B cell (primary cell): ENCODE measurements at regions not wholly inside any gene's neighbourhood (a gene's known extent, or its start where the extent isn't known, plus 50 kb on each side); places are given as distances from the start of the nearest gene placed in this dataset.

ENCODE experiments used
- ATAC-seq: fragments of 200-7000 bp; cut with Tn5 transposase; one replicate; pipeline ENCODE4 v1.10.0; 2021; ENCODE audit warnings: low read depth, mild to moderate bottlenecking, moderate number of reproducible peaks, moderate library complexity
- CTCF ChIA-PET: fragments of 350-600 bp; sonication (Branson Sonifier 250); formaldehyde crosslinking; loops from one replicate; lab custom pipeline; 2021; ENCODE audit warnings: antibody characterized with exemption, inconsistent platforms; lab: Charles Lee
- POLR2A ChIA-PET: fragments of 350-600 bp; sonication (Branson Sonifier 250); formaldehyde crosslinking; loops from one replicate; lab custom pipeline; 2021; ENCODE audit warnings: antibody characterized with exemption; lab: Charles Lee
- DNase-seq: peaks from one replicate; pipeline ENCODE4 v3.0.0; 2013
- H2AFZ ChIP-seq: 2 replicates; pipeline ENCODE4 v1.6.1; 2012; ENCODE audit warnings: mild to moderate bottlenecking, low read depth, low read length; ENCODE audit not compliant: insufficient read depth, poor library complexity, severe bottlenecking
- H3K27ac ChIP-seq, 2 donors: 1 replicate in 1 of 2; 2 replicates in 1 of 2; pipeline ENCODE4 v1.5.1; 2012 to 2013; ENCODE audit warnings: low read length in 2 of 2, mild to moderate bottlenecking in 2 of 2, moderate library complexity in 1 of 2
- H3K27me3 ChIP-seq, 4 experiments: fragments of 200-600 bp in 1 of 4; sonication (generic) in 1 of 4; replicated peaks in 1 of 4; 1 replicate in 2 of 4; 2 replicates in 2 of 4; pipeline versions ENCODE4 v1.6.1 to v1.7.0; 2013 to 2016; ENCODE audit warnings: low read length in 3 of 4, mild to moderate bottlenecking in 2 of 4, mixed read lengths in 1 of 4, moderate library complexity in 1 of 4; ENCODE audit not compliant: insufficient read depth in 4 of 4, control insufficient read depth in 3 of 4; ENCODE audit errors: control extremely low read depth in 1 of 4
- H3K36me3 ChIP-seq, 2 experiments: replicated peaks in 1 of 2; 1 replicate in 1 of 2; 2 replicates in 1 of 2; pipeline versions ENCODE4 v1.6.1 to v1.7.1; 2013; ENCODE audit warnings: low read length in 1 of 2; ENCODE audit not compliant: insufficient read depth in 2 of 2, control insufficient read depth in 1 of 2; ENCODE audit errors: control extremely low read depth in 1 of 2, extremely low read depth in 1 of 2
- H3K4me1 ChIP-seq, 2 donors: fragments of 200-600 bp in 1 of 2; sonication (generic) in 1 of 2; 1 replicate in 1 of 2; 2 replicates in 1 of 2; pipeline versions ENCODE4 v1.5.1 to v1.6.1; 2013 to 2017; ENCODE audit warnings: low read length in 2 of 2; ENCODE audit not compliant: control insufficient read depth in 2 of 2, insufficient read depth in 2 of 2
- H3K4me2 ChIP-seq: replicated peaks from 2 replicates; pipeline ENCODE3; 2012; ENCODE audit warnings: mild to moderate bottlenecking, low read depth, low read length; ENCODE audit not compliant: poor library complexity, severe bottlenecking
- H3K4me3 ChIP-seq, 5 experiments: fragments of 200-600 bp in 1 of 5; sonication (generic) in 1 of 5; 1 replicate in 3 of 5; 2 replicates in 2 of 5; pipeline versions ENCODE4 v1.5.1 to v1.7.0; 2011 to 2016; ENCODE audit warnings: low read length in 4 of 5, mild to moderate bottlenecking in 4 of 5, low read depth in 2 of 5, control low read depth in 1 of 5, moderate library complexity in 1 of 5; ENCODE audit not compliant: insufficient read depth in 1 of 5; ENCODE audit errors: control extremely low read depth in 1 of 5, extremely low read depth in 1 of 5
- H3K79me2 ChIP-seq: fragments of 200-600 bp; sonication (generic); one replicate; pipeline ENCODE4 v1.6.0; 2016; ENCODE audit warnings: low read length; ENCODE audit not compliant: control insufficient read depth, insufficient read depth
- H3K9ac ChIP-seq: fragments of 200-600 bp; sonication (generic); 2 replicates; pipeline ENCODE4 v1.6.1; 2017; ENCODE audit warnings: mild to moderate bottlenecking, low read length, moderate library complexity
- H3K9me3 ChIP-seq, 3 donors: one replicate each; pipeline versions ENCODE4 v1.6.1 to v1.7.1; 2013; ENCODE audit warnings: low read length in 2 of 3; ENCODE audit not compliant: control insufficient read depth in 2 of 3, insufficient read depth in 1 of 3; ENCODE audit errors: control extremely low read depth in 1 of 3
- H4K20me1 ChIP-seq: 2 replicates; pipeline ENCODE4 v1.6.0; 2012; ENCODE audit warnings: mild to moderate bottlenecking, low read length; ENCODE audit not compliant: insufficient read depth, control insufficient read depth, poor library complexity, severe bottlenecking
- H3K27ac Mint-ChIP-seq: one replicate; pipeline ENCODE4 v1.8.0; 2021; ENCODE audit warnings: mixed read lengths
- H3K27me3 Mint-ChIP-seq: one replicate; pipeline ENCODE4 v1.8.0; 2021; ENCODE audit warnings: mixed read lengths
- H3K4me1 Mint-ChIP-seq: one replicate; pipeline ENCODE4 v1.8.0; 2021; ENCODE audit warnings: mixed read lengths
- H3K4me3 Mint-ChIP-seq: one replicate; pipeline ENCODE4 v1.8.0; 2021; ENCODE audit warnings: mixed read lengths
- H3K9me3 Mint-ChIP-seq: one replicate; pipeline ENCODE4 v1.8.0; 2022; ENCODE audit warnings: mixed read lengths; ENCODE audit not compliant: insufficient read depth
- EZH2 ChIP-seq: IDR thresholded peaks from 2 replicates; pipeline ENCODE4 v1.6.1; 2012; ENCODE audit warnings: borderline replicate concordance, low read depth, mild to moderate bottlenecking, moderate library complexity, low read length; ENCODE audit not compliant: insufficient read depth, poor library complexity, severe bottlenecking
- WGBS: methylation state at CpG from one replicate; pipeline ENCODE4 v1.1.5; 2013; ENCODE audit warnings: missing lambda C conversion rate; ENCODE audit not compliant: insufficient coverage; 5-methylcytosine and 5-hydroxymethylcytosine counted together
- intact Hi-C: fragments of 100-400 bp; cut with micrococcal nuclease; formaldehyde crosslinking; loops from one replicate; pipeline ENCODE4 v1.10.0; 2022
- TF ChIP-seq, protein P1 (sequence below): fragments of 200-600 bp; IDR thresholded peaks from one replicate; pipeline ENCODE4 v1.8.0; 2022; ENCODE audit warnings: antibody characterized with exemption, mild to moderate bottlenecking

DNA sequence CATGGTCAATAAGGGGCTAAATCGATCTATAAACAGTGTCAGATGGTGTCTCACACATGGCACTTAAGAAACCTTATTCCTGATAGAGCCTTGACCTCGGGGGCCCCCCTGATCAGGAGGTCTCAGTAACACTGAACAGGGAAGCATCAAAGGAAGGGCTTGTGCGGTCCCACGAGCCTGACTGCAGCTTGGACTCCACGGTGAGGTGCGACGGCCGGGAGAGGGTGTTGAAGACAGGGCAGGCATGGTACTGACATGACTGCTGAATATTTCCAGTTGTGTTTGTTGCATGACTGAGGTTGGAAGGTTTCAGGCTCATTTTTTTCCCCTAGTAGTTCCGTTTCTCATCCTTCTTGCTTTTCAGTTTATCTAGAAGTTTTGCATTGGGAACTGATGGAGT, 107.1 kb upstream of the JAG1 start:
- no peaks in the 10 kb centered on the region for H3K79me2 ChIP-seq
- H2AFZ ChIP-seq, result no peak overlapping the region
- no peak overlapping the region for H3K27ac ChIP-seq
- intact Hi-C loops, result no loop called here
- DNase-seq, result no peak
- Mint-ChIP-seq H3K27ac (no peak overlapping the region), H3K4me1 (no peaks in the 10 kb centered on the region), H3K27me3 (no peaks in the 10 kb centered on the region), H3K9me3 (no peaks in the 10 kb centered on the region), H3K4me3 (no peak overlapping the region)
- no peak overlapping the region for H3K4me2 ChIP-seq
- no peaks in the 10 kb centered on the region for H4K20me1 ChIP-seq
- TF ChIP-seq, protein P1, sequence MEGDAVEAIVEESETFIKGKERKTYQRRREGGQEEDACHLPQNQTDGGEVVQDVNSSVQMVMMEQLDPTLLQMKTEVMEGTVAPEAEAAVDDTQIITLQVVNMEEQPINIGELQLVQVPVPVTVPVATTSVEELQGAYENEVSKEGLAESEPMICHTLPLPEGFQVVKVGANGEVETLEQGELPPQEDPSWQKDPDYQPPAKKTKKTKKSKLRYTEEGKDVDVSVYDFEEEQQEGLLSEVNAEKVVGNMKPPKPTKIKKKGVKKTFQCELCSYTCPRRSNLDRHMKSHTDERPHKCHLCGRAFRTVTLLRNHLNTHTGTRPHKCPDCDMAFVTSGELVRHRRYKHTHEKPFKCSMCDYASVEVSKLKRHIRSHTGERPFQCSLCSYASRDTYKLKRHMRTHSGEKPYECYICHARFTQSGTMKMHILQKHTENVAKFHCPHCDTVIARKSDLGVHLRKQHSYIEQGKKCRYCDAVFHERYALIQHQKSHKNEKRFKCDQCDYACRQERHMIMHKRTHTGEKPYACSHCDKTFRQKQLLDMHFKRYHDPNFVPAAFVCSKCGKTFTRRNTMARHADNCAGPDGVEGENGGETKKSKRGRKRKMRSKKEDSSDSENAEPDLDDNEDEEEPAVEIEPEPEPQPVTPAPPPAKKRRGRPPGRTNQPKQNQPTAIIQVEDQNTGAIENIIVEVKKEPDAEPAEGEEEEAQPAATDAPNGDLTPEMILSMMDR, result no peak
- no peak for TF ChIP-seq EZH2
- no peak for ATAC-seq
- H3K36me3 ChIP-seq, result no peaks in the 10 kb centered on the region
- no peak overlapping the region for H3K4me3 ChIP-seq
- WGBS, result 78% methylated on average over 6 of the region's 9 CpGs
- no peaks in the 10 kb centered on the region for H3K4me1 ChIP-seq
- H3K27me3 ChIP-seq, result peaks cover 0 to 2% (median 0%) of the 10 kb centered on the region in 4 experiments
- POLR2A ChIA-PET, result no interaction called here
- no peak overlapping the region for H3K9ac ChIP-seq
- peaks cover 0 to 6% (median 0%) of the 10 kb centered on the region in 3 donors for H3K9me3 ChIP-seq
- CTCF ChIA-PET, result no interaction called here

DNA sequence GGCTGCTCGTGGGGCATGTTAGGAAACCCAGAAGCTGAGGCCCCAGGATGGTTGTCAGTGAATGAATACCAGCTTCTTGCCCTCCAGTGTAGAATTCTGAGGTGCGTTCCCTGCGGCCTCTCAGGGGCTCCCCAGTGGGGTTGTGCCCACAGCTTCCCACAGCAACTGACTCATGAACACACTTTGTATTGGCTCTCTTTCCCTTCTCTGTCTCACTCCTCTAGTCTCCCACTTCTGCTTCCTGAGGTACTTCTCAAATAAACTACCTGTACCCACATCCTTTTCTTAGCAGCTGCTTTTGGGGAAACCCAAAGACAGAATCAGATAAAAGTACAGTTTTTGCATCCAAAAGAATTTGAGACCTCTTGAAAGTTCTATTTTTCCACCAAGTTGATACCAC, 107.7 kb upstream of the JAG1 start:
- Histone ChIP-seq H3K4me3 (no peak overlapping the region), H2AFZ (no peak overlapping the region), H4K20me1 (no peaks in the 10 kb centered on the region), H3K9ac (no peak overlapping the region), H3K4me1 (no peaks in the 10 kb centered on the region), H3K79me2 (no peaks in the 10 kb centered on the region), H3K27me3 (peaks cover 0 to 2% (median 0%) of the 10 kb centered on the region in 4 experiments), H3K4me2 (no peak overlapping the region), H3K36me3 (no peaks in the 10 kb centered on the region), H3K27ac (no peak overlapping the region), H3K9me3 (peaks cover 0 to 6% (median 0%) of the 10 kb centered on the region in 3 donors)
- H3K9me3 Mint-ChIP-seq, result no peaks in the 10 kb centered on the region
- ChIA-PET CTCF (no interaction called here), POLR2A (no interaction called here)
- H3K4me1 Mint-ChIP-seq, result no peaks in the 10 kb centered on the region
- 5% methylated on average over 3 of the region's 3 CpGs for WGBS
- H3K27me3 Mint-ChIP-seq, result no peaks in the 10 kb centered on the region
- H3K27ac Mint-ChIP-seq, result no peak overlapping the region
- H3K4me3 Mint-ChIP-seq, result no peak overlapping the region
- no peak for ATAC-seq
- TF ChIP-seq, protein P1, result no peak
- TF ChIP-seq EZH2, result no peak
- no peak for DNase-seq
- intact Hi-C loops, result no loop called here
